HAP-1 (cell line): ENCODE measurements at regions not wholly inside any gene's neighbourhood (a gene's known extent, or its start where the extent isn't known, plus 50 kb on each side); places are given as distances from the start of the nearest gene placed in this dataset.

ENCODE experiments used
- DNase-seq, 2 experiments: peaks; one replicate each; pipeline ENCODE4 v3.0.0-alpha.2; 2016 to 2020; ENCODE audit warnings: low spot score in 2 of 2
- H3K27me3 ChIP-seq: fragments of 250-450 bp; sonication (Bioruptor Pico); 2 replicates; pipeline ENCODE4 v1.5.1; 2020; ENCODE audit warnings: low read depth, mild to moderate bottlenecking, moderate library complexity
- H3K36me3 ChIP-seq: fragments of 250-450 bp; sonication (Bioruptor Pico); replicated peaks from 2 replicates; pipeline ENCODE4 v1.5.1; 2020; ENCODE audit warnings: mild to moderate bottlenecking
- H3K4me1 ChIP-seq: fragments of 250-450 bp; sonication (Bioruptor Pico); 2 replicates; pipeline ENCODE4 v1.5.1; 2020; ENCODE audit warnings: mild to moderate bottlenecking
- H3K4me3 ChIP-seq: fragments of 250-450 bp; sonication (Bioruptor Pico); 2 replicates; pipeline ENCODE4 v1.5.1; 2020; ENCODE audit warnings: mild to moderate bottlenecking, moderate library complexity
- H3K9me3 ChIP-seq: fragments of 250-450 bp; sonication (Bioruptor Pico); 2 replicates; pipeline ENCODE4 v1.5.1; 2020; ENCODE audit warnings: mild to moderate bottlenecking, moderate library complexity
- in situ Hi-C: fragments of 300-500 bp; cut with MboI; formaldehyde crosslinking; loops from 3 replicates; pipeline ENCODE4 v1.14.3; 2020; ENCODE audit warnings: low sequenced_read_pairs, inconsistent platforms, mixed read lengths

DNA sequence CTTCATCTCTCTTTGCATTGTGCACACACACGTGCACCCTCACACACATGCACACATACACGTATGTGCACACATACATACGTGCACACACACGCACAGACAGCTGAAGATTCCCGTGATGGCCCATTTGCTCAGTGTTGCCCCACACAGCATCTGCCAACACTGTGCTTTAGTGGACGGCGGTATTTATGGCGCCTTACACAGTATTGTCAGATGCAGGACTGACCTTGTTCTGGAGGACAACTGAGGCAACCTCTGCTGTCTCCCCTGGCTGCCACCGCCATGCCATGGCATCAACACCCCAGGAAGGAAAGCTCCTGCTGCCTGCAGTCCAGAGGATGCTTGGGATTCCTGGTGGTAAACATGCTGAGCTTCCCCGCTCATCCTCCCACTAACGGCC lies 316.4 kb downstream of the TEX29 start:
- H3K4me3 ChIP-seq: no peak overlapping the region
- DNase-seq: no peak
- in situ Hi-C loops: no loop called here
- H3K27me3 ChIP-seq: no peaks in the 10 kb centered on the region
- H3K36me3 ChIP-seq: no peaks in the 10 kb centered on the region
- H3K9me3 ChIP-seq: no peaks in the 10 kb centered on the region
- H3K4me1 ChIP-seq: no peaks in the 10 kb centered on the region

DNA sequence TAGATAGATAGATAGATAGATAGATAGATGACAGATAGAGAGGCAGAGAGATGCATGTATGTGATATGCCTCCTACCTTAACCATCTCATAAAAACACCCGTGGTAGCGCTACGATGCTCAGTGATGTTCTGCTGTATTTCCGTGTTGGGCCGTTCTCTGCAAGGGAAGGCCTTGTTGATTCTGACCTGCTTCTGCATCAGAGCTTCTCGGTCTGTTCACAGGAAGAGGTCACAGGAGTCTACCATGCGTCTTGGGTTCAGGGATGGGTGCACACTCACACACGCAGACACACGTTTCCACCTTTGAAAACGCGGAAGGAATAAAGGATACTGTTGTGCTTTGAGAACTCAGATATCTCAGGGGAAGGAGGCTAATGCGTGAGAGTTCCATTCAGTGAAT lies 316.9 kb downstream of the TEX29 start:
- DNase-seq: no peak
- no peaks in the 10 kb centered on the region for H3K9me3 ChIP-seq
- no peak overlapping the region for H3K4me3 ChIP-seq
- H3K27me3 ChIP-seq: no peaks in the 10 kb centered on the region
- no peaks in the 10 kb centered on the region for H3K4me1 ChIP-seq
- in situ Hi-C loops: no loop called here
- no peaks in the 10 kb centered on the region for H3K36me3 ChIP-seq

DNA sequence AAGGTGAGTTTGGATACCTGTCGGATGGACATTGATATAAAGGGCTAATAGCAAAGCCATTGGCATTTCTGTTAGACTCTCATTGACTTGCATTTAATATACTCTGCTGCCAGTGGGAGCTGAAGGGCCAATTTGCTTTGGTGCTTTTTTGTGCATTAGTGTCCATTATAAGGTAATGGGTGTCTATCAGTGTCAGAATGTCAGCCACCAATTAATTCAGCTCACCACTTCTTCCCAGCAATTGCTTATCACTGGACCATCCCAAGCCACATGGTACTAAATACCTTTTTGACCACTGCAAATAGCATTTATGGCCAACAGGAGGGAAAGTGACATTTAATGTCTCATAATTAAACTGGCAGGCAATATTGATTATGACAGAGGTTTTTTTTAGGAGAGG lies 317.8 kb downstream of the TEX29 start:
- H3K4me1 ChIP-seq: no peaks in the 10 kb centered on the region
- no peaks in the 10 kb centered on the region for H3K27me3 ChIP-seq
- in situ Hi-C loops: no loop called here
- no peak overlapping the region for H3K4me3 ChIP-seq
- H3K9me3 ChIP-seq: no peaks in the 10 kb centered on the region
- no peak for DNase-seq
- no peaks in the 10 kb centered on the region for H3K36me3 ChIP-seq

DNA sequence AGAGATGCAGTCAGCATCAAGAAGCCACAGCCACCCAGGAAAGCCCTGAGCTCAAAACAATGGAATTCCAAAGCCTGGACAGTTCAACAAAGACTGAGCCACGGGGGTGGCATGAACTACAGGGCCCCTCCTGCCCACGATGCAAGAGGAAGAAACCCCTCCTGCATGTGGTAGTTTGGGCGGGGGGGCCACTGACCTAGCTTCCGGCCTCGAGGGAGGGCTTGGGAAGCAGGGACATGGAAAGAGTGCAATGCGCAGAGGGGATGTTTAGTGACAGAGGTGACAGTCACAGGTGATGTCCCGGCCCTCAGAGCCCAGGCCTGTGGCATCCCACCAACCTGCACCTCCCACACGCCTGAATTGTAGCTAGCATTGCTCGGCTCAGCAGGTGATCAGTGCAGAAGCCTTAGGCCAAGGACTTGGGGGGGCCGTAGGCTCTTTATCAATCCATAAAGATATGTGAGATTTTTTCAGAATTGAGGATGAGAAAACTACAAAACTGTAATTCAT lies 318.8 kb downstream of the TEX29 start:
- Histone ChIP-seq H3K27me3 (no peaks in the 10 kb centered on the region), H3K36me3 (no peaks in the 10 kb centered on the region), H3K4me3 (no peak overlapping the region), H3K9me3 (no peaks in the 10 kb centered on the region), H3K4me1 (no peaks in the 10 kb centered on the region)
- no peak for DNase-seq
- in situ Hi-C loops: no loop called here

DNA sequence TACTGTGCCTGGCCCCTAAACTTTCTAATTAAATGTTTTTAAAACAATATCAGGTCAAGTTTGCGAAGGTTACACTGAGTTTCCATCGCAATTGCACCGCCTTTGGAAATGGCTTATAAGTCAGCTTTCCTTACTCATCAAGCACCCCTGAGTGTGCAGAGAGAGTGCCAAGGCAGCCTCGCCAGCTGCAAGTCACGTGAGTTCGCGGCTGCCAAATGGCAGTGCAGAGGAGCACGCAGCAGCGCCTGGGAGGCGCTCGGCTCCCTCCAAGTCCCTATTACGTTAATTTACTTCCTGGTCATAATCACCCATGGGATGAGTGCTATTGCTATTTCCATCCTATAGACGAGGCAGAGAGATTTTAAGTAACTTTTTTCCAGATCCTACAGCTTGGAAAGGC lies 319.6 kb downstream of the TEX29 start:
- H3K4me3 ChIP-seq: no peak overlapping the region
- no peaks in the 10 kb centered on the region for H3K27me3 ChIP-seq
- H3K4me1 ChIP-seq: no peaks in the 10 kb centered on the region
- H3K36me3 ChIP-seq: no peaks in the 10 kb centered on the region
- in situ Hi-C loops: no loop called here
- DNase-seq: no peak
- H3K9me3 ChIP-seq: no peaks in the 10 kb centered on the region

DNA sequence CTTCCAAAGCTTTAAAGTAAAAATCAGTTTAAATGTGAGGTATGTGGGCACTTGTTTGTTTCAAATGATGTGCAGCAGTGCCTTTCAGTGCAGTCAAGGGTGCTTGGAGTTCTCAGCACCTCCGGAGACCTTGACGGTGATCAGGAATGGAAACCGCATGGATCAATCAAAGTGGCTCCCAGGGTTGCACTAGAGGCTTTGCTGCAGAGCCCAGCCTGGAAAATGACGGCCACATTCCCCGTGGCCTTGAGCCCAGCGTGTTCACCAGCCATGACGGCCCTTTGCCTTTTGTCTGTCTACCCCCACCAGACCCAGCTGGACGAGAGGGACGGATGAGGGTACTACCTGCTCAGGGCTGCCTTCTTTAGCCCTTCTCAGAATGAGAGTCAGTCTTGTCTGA lies 320.0 kb downstream of the TEX29 start:
- H3K27me3 ChIP-seq: no peaks in the 10 kb centered on the region
- no peak overlapping the region for H3K4me3 ChIP-seq
- no peaks in the 10 kb centered on the region for H3K4me1 ChIP-seq
- DNase-seq: no peak
- in situ Hi-C loops: no loop called here
- no peaks in the 10 kb centered on the region for H3K36me3 ChIP-seq
- H3K9me3 ChIP-seq: no peaks in the 10 kb centered on the region

DNA sequence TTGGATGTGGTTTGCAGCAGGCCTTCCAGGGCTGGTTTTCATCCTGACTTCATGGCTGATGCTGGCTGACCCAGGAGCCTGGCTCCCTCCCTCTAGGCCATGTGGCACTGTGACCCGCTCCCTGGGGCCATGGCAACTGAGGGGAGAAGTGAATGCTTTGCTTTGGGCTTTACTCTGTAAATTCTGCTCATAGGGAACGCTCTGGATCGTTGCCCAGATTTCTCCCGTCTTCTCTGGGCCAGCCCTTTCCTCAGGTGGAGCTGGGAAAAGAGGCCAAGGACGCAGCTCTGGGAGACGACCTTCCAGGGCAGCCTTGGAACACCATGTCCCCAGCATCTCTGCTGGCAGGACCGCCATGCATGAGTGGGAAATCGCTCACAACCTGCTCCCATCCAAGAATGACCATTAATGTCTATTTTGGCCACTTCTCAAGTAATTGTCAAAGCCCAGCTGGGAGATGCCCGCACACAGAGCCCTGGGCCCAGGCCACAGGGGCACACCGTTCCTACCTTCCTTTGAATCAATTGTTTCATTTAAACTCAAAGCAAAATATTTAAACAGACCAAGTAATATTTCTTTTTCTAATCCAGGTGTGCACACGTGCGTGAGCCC lies 321.8 kb downstream of the TEX29 start:
- in situ Hi-C loops: no loop called here
- H3K4me1 ChIP-seq: no peaks in the 10 kb centered on the region
- no peak overlapping the region for H3K4me3 ChIP-seq
- no peak for DNase-seq
- no peaks in the 10 kb centered on the region for H3K27me3 ChIP-seq
- no peaks in the 10 kb centered on the region for H3K9me3 ChIP-seq
- no peaks in the 10 kb centered on the region for H3K36me3 ChIP-seq

DNA sequence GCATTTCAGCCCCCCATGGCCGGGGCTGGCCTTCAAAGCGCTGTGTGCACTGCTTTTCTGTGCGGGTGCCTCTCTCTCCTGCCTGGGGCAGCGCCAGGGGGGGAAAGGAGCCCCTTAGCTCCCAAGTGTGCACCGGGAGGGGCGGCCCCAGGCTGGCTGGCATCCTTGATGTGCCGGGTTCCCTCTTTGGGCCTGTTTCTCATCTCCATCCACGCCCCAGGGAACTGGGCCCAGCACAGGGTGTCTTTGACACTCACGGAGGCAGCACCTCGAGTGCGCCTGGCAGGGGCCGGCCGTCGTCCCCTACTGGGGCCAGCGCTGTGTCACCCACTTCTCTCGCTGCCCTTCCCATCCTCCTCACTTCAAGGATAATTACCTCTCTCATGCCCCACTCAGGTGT lies 324.3 kb downstream of the TEX29 start:
- H3K36me3 ChIP-seq: no peaks in the 10 kb centered on the region
- H3K4me1 ChIP-seq: no peaks in the 10 kb centered on the region
- H3K9me3 ChIP-seq: no peaks in the 10 kb centered on the region
- DNase-seq: no peak
- H3K4me3 ChIP-seq: no peak overlapping the region
- in situ Hi-C loops: no loop called here
- H3K27me3 ChIP-seq: peaks cover 7% of the 10 kb centered on the region

DNA sequence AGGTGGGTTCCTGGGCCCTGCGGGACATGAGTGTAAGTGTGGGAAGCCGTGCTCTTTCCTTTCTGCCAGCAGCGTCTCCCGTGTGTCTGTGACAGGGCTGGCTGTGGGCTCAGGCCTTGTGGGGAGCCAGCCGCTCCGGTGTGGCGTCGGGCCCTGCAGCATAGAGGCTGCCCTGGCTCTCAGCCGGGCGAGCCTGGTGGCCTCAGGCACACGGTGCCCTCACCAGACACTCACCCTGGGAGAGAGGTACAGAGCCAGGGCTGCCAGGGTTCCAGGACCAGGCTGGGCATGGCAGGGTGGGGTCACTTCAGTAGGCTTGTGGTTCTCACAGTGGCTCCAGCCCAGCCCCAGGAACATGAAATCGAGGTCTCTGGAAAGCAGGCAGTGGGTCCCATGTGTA lies 324.8 kb downstream of the TEX29 start:
- peaks cover 7% of the 10 kb centered on the region for H3K27me3 ChIP-seq
- DNase-seq: no peak
- H3K36me3 ChIP-seq: no peaks in the 10 kb centered on the region
- H3K9me3 ChIP-seq: no peaks in the 10 kb centered on the region
- no peaks in the 10 kb centered on the region for H3K4me1 ChIP-seq
- no peak overlapping the region for H3K4me3 ChIP-seq
- in situ Hi-C loops: no loop called here

DNA sequence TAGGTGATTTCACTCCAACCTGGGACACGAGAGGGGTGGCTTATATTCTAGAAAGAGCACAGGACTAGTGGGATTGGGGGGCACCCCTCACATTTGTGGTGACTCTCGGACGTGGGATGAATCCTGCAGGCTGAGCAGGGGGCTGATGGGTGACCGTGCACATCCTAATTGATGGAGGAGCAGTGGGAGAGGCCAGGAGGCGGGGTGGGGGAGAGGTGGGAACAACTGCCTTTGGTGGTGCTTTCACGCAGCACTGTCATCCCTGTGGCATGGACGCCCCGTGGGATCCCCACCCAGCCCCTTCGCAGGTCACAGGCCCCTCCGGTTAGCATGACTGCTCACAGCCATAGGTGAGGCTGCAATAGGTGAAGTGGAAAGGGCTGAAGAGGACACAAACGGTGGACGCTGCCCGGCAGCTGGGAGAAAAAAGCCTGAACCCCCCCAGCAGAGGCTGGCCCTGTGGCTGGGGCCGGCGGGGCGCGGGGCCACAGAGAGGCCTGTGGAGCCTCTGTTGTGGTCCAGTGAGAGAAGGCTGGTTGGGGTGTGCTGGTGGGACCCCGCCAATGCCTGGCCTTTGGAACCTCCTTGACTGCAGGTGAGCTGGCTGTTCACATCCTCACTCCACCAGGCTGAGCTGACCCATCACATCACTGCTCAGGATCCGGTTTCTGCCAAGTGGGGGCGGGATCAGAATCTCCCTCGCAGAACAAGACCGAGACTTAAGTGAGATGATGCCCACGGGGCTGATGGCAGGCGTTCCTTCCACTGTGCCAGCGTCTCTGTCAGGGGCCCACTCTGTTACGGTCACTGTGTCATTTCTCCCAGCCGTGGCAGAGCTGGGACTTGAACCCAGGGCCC lies 325.4 kb downstream of the TEX29 start:
- in situ Hi-C loops: no loop called here
- Histone ChIP-seq H3K27me3 (peaks cover 8% of the 10 kb centered on the region), H3K4me3 (no peak overlapping the region), H3K9me3 (no peaks in the 10 kb centered on the region), H3K36me3 (no peaks in the 10 kb centered on the region), H3K4me1 (no peaks in the 10 kb centered on the region)
- DNase-seq: no peak

DNA sequence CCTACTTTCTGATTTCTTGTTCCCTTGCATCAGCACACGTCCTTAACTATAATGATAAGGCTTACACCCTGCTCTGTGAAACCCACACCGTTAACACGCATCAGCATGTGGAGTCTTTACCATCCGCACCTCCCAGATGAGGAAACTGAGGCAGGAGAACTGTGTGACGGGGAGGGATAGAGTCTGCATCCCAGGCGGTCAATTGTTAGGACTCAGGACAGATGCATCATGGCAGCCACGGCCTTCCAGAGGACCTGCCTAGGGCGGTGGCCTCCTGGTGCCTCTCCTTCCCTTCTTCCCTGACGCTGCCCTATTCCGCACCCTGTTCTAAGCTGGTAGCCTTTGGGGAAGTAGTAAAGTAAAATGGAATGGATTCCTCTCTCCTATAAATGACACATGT lies 326.0 kb downstream of the TEX29 start:
- H3K9me3 ChIP-seq: no peaks in the 10 kb centered on the region
- in situ Hi-C loops: no loop called here
- H3K4me3 ChIP-seq: no peak overlapping the region
- peaks cover 10% of the 10 kb centered on the region for H3K27me3 ChIP-seq
- no peak for DNase-seq
- H3K36me3 ChIP-seq: no peaks in the 10 kb centered on the region
- no peaks in the 10 kb centered on the region for H3K4me1 ChIP-seq

DNA sequence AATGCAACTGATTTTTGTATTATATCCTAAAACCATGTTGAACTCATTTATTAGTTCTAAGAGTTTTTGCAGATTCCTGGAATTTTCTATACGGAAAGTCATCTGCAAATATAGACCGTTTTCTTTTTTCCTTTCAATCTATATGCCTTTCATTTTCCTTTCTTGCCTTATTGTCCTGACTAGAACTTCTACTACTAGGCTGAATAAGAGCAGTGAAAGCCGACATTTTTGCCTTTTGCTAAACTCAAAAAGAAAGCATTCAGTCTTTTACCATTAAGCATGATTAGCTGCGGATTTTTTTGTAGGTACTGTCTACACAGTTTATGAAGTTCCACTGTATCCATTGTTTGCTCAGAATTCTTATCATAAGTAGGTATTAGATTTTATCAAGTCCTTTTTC lies 328.4 kb downstream of the TEX29 start:
- H3K4me1 ChIP-seq: no peaks in the 10 kb centered on the region
- peaks cover 10% of the 10 kb centered on the region for H3K27me3 ChIP-seq
- no peak overlapping the region for H3K4me3 ChIP-seq
- DNase-seq: no peak
- H3K36me3 ChIP-seq: no peaks in the 10 kb centered on the region
- in situ Hi-C loops: no loop called here
- H3K9me3 ChIP-seq: no peaks in the 10 kb centered on the region

DNA sequence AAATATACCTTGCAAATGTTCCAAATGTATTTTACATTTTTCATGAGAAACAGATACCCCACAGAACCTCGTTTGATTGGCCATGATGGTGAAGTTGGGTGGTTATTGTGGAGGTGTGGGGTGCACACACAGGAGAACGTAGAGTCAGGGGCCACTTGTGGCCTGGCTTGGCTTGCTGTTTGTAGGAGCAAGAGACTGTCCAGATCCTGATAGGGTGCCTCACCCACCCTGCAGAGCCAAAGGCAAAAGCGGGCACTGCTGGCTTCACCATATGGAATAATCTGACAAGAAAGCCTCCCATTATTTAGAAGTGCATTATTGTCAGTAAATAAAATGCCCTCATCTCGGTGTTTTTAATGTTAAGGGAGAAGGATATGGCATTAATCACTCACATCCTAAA lies 330.2 kb downstream of the TEX29 start:
- no peak for DNase-seq
- in situ Hi-C loops: no loop called here
- no peaks in the 10 kb centered on the region for H3K9me3 ChIP-seq

DNA sequence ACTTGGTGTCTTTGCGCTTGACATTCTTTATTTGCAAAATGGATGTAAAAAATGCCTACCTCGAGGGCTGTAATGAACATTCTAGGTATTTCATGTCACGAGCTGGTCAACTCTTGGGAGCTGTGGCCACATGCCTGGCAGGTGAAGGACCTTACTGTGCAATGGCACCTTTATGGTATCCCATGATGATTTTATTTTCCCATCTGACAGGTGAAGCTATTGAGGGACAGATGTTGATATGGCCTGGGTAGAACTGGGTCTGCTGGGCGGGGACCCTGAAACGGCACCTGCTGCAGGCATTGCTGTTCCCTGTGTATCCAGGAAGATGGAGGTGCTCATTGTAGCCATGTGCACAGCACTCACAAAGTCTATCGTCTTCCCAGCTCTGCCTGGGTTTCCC lies 332.2 kb downstream of the TEX29 start:
- no peaks in the 10 kb centered on the region for H3K9me3 ChIP-seq
- peaks cover 10% of the 10 kb centered on the region for H3K27me3 ChIP-seq
- H3K4me1 ChIP-seq: no peaks in the 10 kb centered on the region
- H3K36me3 ChIP-seq: no peaks in the 10 kb centered on the region
- in situ Hi-C loops: no loop called here
- no peak overlapping the region for H3K4me3 ChIP-seq
- DNase-seq: no peak

More for the DNA sequence above, 330.2 kb downstream of the TEX29 start:
- H3K4me1 ChIP-seq: no peaks in the 10 kb centered on the region
- H3K36me3 ChIP-seq: no peaks in the 10 kb centered on the region
- peaks cover 10% of the 10 kb centered on the region for H3K27me3 ChIP-seq
- no peak overlapping the region for H3K4me3 ChIP-seq
